IPS DF 6.9 (cell line): ENCODE measurements at regions not wholly inside any gene's neighbourhood (a gene's known extent, or its start where the extent isn't known, plus 50 kb on each side); places are given as distances from the start of the nearest gene placed in this dataset.
A peak's percentile ranks its signal among the peaks of the same experiment; 100 is the strongest.

Source experiments
- DNase-seq: peaks from one replicate; pipeline ENCODE4 v3.0.0-alpha.2; 2013; ENCODE audit warnings: low read depth, low spot score
- H3K27ac ChIP-seq: one replicate; pipeline ENCODE4 v1.5.1; 2013; ENCODE audit warnings: low read length, control low read depth
- H3K27me3 ChIP-seq: 2 replicates; pipeline ENCODE4 v1.6.1; 2013; ENCODE audit warnings: mild to moderate bottlenecking, low read length; ENCODE audit not compliant: control insufficient read depth, insufficient read depth
- H3K36me3 ChIP-seq: 2 replicates; pipeline ENCODE4 v1.6.1; 2013; ENCODE audit warnings: low read length; ENCODE audit not compliant: control insufficient read depth, insufficient read depth
- H3K4me1 ChIP-seq: 2 replicates; pipeline ENCODE4 v1.6.1; 2013; ENCODE audit warnings: low read length; ENCODE audit not compliant: control insufficient read depth, insufficient read depth
- H3K4me3 ChIP-seq: 2 replicates; pipeline ENCODE4 v1.5.1; 2013; ENCODE audit warnings: mild to moderate bottlenecking, low read length
- H3K9me3 ChIP-seq: 2 replicates; pipeline ENCODE4 v1.6.1; 2013; ENCODE audit warnings: low read length, inconsistent platforms; ENCODE audit not compliant: control insufficient read depth, insufficient read depth
- WGBS: extraction: QIAGEN DNeasy Blood & Tissue Kit; methylation state at CpG from one replicate; pipeline ENCODE4 v1.1.7; 2013; ENCODE audit warnings: mixed read lengths, missing lambda C conversion rate; ENCODE audit not compliant: insufficient read length, insufficient coverage; 5-methylcytosine and 5-hydroxymethylcytosine counted together

- no peaks in the 10 kb centered on the region for H3K27me3 ChIP-seq
- no peak for DNase-seq
- H3K9me3 ChIP-seq, result no peaks in the 10 kb centered on the region
- H3K4me3 ChIP-seq, result no peak overlapping the region
- H3K4me1 ChIP-seq, result no peaks in the 10 kb centered on the region
- H3K27ac ChIP-seq, result no peak overlapping the region
- H3K36me3 ChIP-seq, result no peaks in the 10 kb centered on the region
- no CpG with 5 or more reads among the region's 7 CpGs for WGBS
Observed at GRCh38 chr12:87690236-87690810, 338.9 kb downstream of the C12orf50 start.

- no peaks in the 10 kb centered on the region for H3K27me3 ChIP-seq
- no peak for DNase-seq
- no peak overlapping the region for H3K27ac ChIP-seq
- no peaks in the 10 kb centered on the region for H3K4me1 ChIP-seq
- WGBS, result no CpG with 5 or more reads among the region's 2 CpGs
- H3K9me3 ChIP-seq, result no peaks in the 10 kb centered on the region
- H3K4me3 ChIP-seq, result no peak overlapping the region
- H3K36me3 ChIP-seq, result no peaks in the 10 kb centered on the region
Observed at GRCh38 chr12:87689196-87689595, 340.0 kb downstream of the C12orf50 start.

DNA sequence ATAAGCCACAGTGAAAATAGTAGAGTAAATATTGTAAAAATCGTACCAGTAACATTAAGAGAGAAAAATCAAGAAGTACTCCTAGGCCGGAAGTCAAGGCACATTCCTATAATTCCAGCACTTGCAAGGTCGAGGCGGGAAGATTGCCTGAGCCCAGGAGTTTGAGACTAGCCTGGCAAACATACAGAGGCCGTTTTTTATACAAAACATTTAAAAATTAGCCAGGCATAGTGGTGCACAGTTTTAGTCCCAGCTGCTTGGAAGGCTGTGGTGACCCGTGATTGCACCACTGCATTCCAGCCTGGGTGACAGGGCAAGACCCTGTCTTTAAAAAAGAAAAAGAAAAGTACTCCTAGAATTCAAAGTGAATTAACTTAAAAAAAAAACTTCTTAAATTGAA lies 341.8 kb downstream of the C12orf50 start:
- Histone ChIP-seq H3K4me3 (no peak overlapping the region), H3K4me1 (no peaks in the 10 kb centered on the region), H3K36me3 (no peaks in the 10 kb centered on the region), H3K9me3 (no peaks in the 10 kb centered on the region), H3K27me3 (no peaks in the 10 kb centered on the region), H3K27ac (no peak overlapping the region)
- no CpG with 5 or more reads among the region's 6 CpGs for WGBS
- peak; percentile 13 for DNase-seq

- no peaks in the 10 kb centered on the region for H3K36me3 ChIP-seq
- no peak overlapping the region for H3K4me3 ChIP-seq
- no peaks in the 10 kb centered on the region for H3K9me3 ChIP-seq
- no peak for DNase-seq
- no peak overlapping the region for H3K27ac ChIP-seq
- H3K27me3 ChIP-seq, result no peaks in the 10 kb centered on the region
- H3K4me1 ChIP-seq, result no peaks in the 10 kb centered on the region
Observed at GRCh38 chr12:87685696-87686095, 343.5 kb downstream of the C12orf50 start.

- no CpG with 5 or more reads among the region's 2 CpGs for WGBS
- Histone ChIP-seq H3K4me1 (no peaks in the 10 kb centered on the region), H3K27ac (no peak overlapping the region), H3K36me3 (no peaks in the 10 kb centered on the region), H3K9me3 (no peaks in the 10 kb centered on the region), H3K27me3 (no peaks in the 10 kb centered on the region), H3K4me3 (no peak overlapping the region)
- DNase-seq, result no peak
Observed at GRCh38 chr12:87679251-87679650, 349.9 kb downstream of the C12orf50 start.

DNA sequence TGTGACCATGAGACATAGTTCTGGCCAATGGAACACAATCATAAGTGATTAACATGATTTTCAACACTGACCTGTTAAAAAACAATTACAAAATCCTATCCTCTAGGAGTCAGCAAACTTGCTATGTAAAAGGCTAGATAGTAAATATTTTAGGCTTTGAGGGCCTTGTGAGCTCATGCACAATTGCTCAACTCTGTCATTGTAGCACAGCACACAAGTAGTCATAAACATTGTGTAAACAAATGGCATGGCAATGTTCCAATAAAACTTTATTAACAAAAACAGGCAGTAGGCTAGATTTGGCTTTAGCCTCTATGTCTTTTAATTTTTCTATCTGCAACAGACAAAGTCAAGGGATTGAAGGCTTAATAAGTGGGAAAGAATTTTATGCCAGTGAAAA lies 350.7 kb downstream of the C12orf50 start:
- H3K4me1 ChIP-seq, result no peaks in the 10 kb centered on the region
- H3K36me3 ChIP-seq, result no peaks in the 10 kb centered on the region
- no peak overlapping the region for H3K4me3 ChIP-seq
- no peaks in the 10 kb centered on the region for H3K27me3 ChIP-seq
- no peak overlapping the region for H3K27ac ChIP-seq
- no peak for DNase-seq
- H3K9me3 ChIP-seq, result no peaks in the 10 kb centered on the region

DNA sequence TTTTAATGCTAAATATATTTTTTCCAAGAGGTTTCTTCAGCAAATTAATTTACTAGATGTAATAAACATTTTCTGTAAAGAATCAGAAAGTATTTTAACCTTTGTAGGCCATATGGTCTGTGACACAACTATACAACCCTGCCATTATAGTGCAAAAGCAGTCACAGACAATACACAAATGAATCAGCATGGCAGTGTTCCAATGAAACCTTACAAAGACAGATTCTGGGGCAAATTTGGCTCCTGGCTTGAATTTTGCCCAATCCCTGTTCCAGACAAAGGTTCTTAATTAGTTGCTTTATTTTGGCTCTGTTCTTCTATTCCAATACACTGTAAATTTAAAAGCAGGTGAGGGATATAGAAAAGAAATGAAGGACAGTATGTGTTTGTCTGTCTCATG lies 352.5 kb downstream of the C12orf50 start:
- H3K9me3 ChIP-seq, result no peaks in the 10 kb centered on the region
- no peak overlapping the region for H3K27ac ChIP-seq
- no peak for DNase-seq
- no peaks in the 10 kb centered on the region for H3K36me3 ChIP-seq
- H3K4me3 ChIP-seq, result no peak overlapping the region
- no peaks in the 10 kb centered on the region for H3K27me3 ChIP-seq
- H3K4me1 ChIP-seq, result no peaks in the 10 kb centered on the region

DNA sequence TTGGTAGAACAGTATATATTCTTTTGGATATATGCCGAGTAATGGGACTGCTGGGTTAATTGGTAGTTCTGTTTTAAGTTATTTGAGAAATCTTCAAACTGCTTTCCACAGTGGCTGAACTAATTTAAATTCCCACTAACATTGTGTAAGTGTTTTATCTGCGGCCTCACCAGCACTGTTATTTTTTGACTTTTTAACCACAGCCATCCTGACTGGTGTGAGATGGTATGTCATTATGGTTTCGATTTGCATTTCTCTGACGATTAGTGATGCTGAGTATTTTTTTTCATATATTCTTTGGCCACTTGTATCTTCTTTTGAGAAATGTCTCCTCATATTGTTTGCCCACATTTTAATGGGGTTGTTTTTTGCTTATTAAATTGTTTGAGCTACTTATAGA lies 357.4 kb downstream of the C12orf50 start:
- Histone ChIP-seq H3K9me3 (no peaks in the 10 kb centered on the region), H3K4me3 (no peak overlapping the region), H3K27ac (no peak overlapping the region), H3K4me1 (no peaks in the 10 kb centered on the region), H3K27me3 (no peaks in the 10 kb centered on the region), H3K36me3 (no peaks in the 10 kb centered on the region)
- WGBS, result no CpG with 5 or more reads among the region's 4 CpGs
- no peak for DNase-seq

- Histone ChIP-seq H3K27me3 (no peaks in the 10 kb centered on the region), H3K4me1 (no peaks in the 10 kb centered on the region), H3K9me3 (no peaks in the 10 kb centered on the region), H3K36me3 (no peaks in the 10 kb centered on the region), H3K4me3 (no peak overlapping the region), H3K27ac (no peak overlapping the region)
- no peak for DNase-seq
- WGBS, result no CpG with 5 or more reads among the region's 7 CpGs
Observed at GRCh38 chr12:87670448-87670847, 358.8 kb downstream of the C12orf50 start.

DNA sequence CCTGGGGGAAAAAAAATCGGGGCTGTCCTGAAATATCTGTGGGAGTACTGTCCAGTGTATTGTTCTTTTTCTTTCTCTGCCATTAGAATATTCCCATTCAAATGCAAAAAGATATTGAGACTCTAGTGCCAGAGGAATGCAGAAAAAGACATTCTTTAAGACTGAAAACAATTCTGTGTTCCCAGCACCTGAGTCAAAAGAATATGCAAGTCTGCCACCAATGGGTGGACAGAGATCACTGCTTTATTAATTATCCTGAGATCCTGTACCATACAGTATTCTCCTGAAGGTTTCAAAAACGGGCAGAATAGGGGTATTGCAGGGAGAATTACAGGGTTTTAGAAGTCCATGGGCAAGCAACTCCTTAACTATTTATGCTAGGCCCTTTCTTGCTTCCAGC lies 361.8 kb downstream of the C12orf50 start:
- H3K27me3 ChIP-seq, result no peaks in the 10 kb centered on the region
- H3K9me3 ChIP-seq, result no peaks in the 10 kb centered on the region
- WGBS, result no CpG with 5 or more reads among the region's 2 CpGs
- no peak overlapping the region for H3K27ac ChIP-seq
- no peaks in the 10 kb centered on the region for H3K36me3 ChIP-seq
- no peaks in the 10 kb centered on the region for H3K4me1 ChIP-seq
- no peak for DNase-seq
- H3K4me3 ChIP-seq, result no peak overlapping the region

DNA sequence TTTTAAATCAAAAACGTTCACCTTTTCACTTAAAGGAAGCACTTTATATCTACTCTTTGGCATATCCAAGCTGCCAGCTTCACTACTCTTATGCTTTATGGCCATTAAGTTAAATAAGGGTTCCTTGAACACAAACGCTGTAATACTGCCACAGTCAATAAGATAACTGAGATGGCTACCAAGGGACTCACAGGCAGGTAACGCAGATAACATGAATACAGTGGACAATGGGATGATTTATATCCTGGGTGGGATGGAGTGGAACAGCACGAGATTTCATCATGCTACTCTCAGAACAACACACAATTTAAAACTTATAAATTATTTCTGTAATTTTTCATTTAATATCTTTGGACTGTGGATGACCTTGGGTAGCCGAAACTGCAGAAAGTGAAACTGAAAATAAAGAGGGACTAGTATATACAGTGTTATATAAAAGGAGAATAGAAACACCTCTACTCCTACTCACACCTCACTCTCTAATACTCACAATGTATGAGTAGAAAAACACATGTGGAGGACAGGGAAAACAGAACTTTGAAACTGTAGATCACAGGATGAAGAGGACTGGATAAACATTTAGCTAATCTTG lies 367.3 kb downstream of the C12orf50 start:
- no peak for DNase-seq
- H3K9me3 ChIP-seq, result no peaks in the 10 kb centered on the region
- 100% methylated on average over 1 of the region's 5 CpGs for WGBS
- H3K36me3 ChIP-seq, result no peaks in the 10 kb centered on the region
- H3K27ac ChIP-seq, result no peak overlapping the region
- H3K27me3 ChIP-seq, result no peaks in the 10 kb centered on the region
- H3K4me1 ChIP-seq, result no peaks in the 10 kb centered on the region
- H3K4me3 ChIP-seq, result no peak overlapping the region
